Mesenchymal stem cell (in vitro differentiated cells and primary cell): ENCODE measurements at regions not wholly inside any gene's neighbourhood (a gene's known extent, or its start where the extent isn't known, plus 50 kb on each side); places are given as distances from the start of the nearest gene placed in this dataset.

ENCODE experiments used
- DNase-seq: peaks from one replicate; pipeline ENCODE4 v3.0.0-alpha.2; 2013
- H2AFZ ChIP-seq: one replicate; pipeline ENCODE4 v1.6.1; 2013; ENCODE audit warnings: low read depth, mild to moderate bottlenecking, control low read depth, inconsistent platforms, low read length, moderate library complexity
- H2AK5ac ChIP-seq: 2 replicates; pipeline ENCODE4 v1.6.1; 2013; ENCODE audit warnings: low read length, moderate library complexity, mild to moderate bottlenecking, inconsistent platforms; ENCODE audit not compliant: severe bottlenecking
- H2BK120ac ChIP-seq: one replicate; pipeline ENCODE4 v1.6.1; 2013; ENCODE audit warnings: low read depth, mild to moderate bottlenecking, inconsistent platforms, low read length, moderate library complexity
- H2BK12ac ChIP-seq, 2 experiments: one replicate each; pipeline ENCODE4 v1.6.1; 2013; ENCODE audit warnings: inconsistent platforms in 2 of 2, low read length in 2 of 2, mild to moderate bottlenecking in 2 of 2, moderate library complexity in 2 of 2, control low read depth in 1 of 2
- H2BK15ac ChIP-seq: one replicate; pipeline ENCODE4 v1.6.1; 2013; ENCODE audit warnings: mild to moderate bottlenecking, low read depth, inconsistent platforms; ENCODE audit not compliant: poor library complexity, severe bottlenecking
- H2BK5ac ChIP-seq: 2 replicates; pipeline ENCODE4 v1.6.1; 2013; ENCODE audit warnings: low read depth, mild to moderate bottlenecking, low read length, control low read depth, inconsistent platforms; ENCODE audit not compliant: poor library complexity, severe bottlenecking
- H3K14ac ChIP-seq, 2 experiments: one replicate each; pipeline ENCODE4 v1.6.1; 2013; ENCODE audit warnings: inconsistent platforms in 2 of 2, low read length in 2 of 2, control low read depth in 1 of 2, mild to moderate bottlenecking in 1 of 2, moderate library complexity in 1 of 2
- H3K18ac ChIP-seq, 2 experiments: one replicate each; pipeline ENCODE4 v1.6.1; 2013; ENCODE audit warnings: inconsistent platforms in 2 of 2, low read length in 2 of 2, control low read depth in 1 of 2, low read depth in 1 of 2, mild to moderate bottlenecking in 1 of 2
- H3K23ac ChIP-seq, 2 experiments: one replicate each; pipeline ENCODE4 v1.6.1; 2013; ENCODE audit warnings: inconsistent platforms in 2 of 2, low read length in 2 of 2, mild to moderate bottlenecking in 2 of 2, moderate library complexity in 2 of 2, control low read depth in 1 of 2
- H3K27ac ChIP-seq: 2 replicates; pipeline ENCODE4 v1.5.1; 2013; ENCODE audit warnings: mild to moderate bottlenecking, moderate library complexity, low read length, control low read depth, inconsistent platforms; ENCODE audit not compliant: poor library complexity, severe bottlenecking
- H3K27me3 ChIP-seq, 2 experiments: 2 replicates each; pipeline versions ENCODE4 v1.6.1 to v1.7.0; 2013; ENCODE audit warnings: low read length in 2 of 2, mild to moderate bottlenecking in 2 of 2, moderate library complexity in 2 of 2, control low read depth in 1 of 2, inconsistent platforms in 1 of 2; ENCODE audit not compliant: control insufficient read depth in 1 of 2, insufficient read depth in 1 of 2
- H3K36me3 ChIP-seq, 2 experiments: 2 replicates each; pipeline versions ENCODE4 v1.6.1 to v1.7.0; 2013; ENCODE audit warnings: low read length in 2 of 2, control low read depth in 1 of 2, inconsistent platforms in 1 of 2, low read depth in 1 of 2, mild to moderate bottlenecking in 1 of 2; ENCODE audit not compliant: insufficient read depth in 2 of 2, control insufficient read depth in 1 of 2
- H3K4ac ChIP-seq, 2 experiments: one replicate each; pipeline ENCODE4 v1.6.1; 2013; ENCODE audit warnings: inconsistent platforms in 2 of 2, low read length in 2 of 2, mild to moderate bottlenecking in 2 of 2, moderate library complexity in 2 of 2, control low read depth in 1 of 2, low read depth in 1 of 2
- H3K4me1 ChIP-seq: 2 replicates; pipeline ENCODE4 v1.6.1; 2013; ENCODE audit warnings: low read depth, low read length, control low read depth; ENCODE audit not compliant: control insufficient read depth, insufficient read depth
- H3K4me2 ChIP-seq: 2 replicates; pipeline ENCODE4 v1.6.1; 2013; ENCODE audit warnings: low read length, mild to moderate bottlenecking, inconsistent platforms; ENCODE audit not compliant: poor library complexity, severe bottlenecking
- H3K4me3 ChIP-seq, 2 experiments: 2 replicates each; pipeline versions ENCODE4 v1.5.1 to v1.7.0; 2013; ENCODE audit warnings: low read length in 2 of 2, mild to moderate bottlenecking in 2 of 2, control low read depth in 1 of 2, low read depth in 1 of 2; ENCODE audit not compliant: insufficient read depth in 1 of 2
- H3K79me1 ChIP-seq: replicated peaks from 2 replicates; pipeline ENCODE4 v1.6.1; 2013; ENCODE audit warnings: mild to moderate bottlenecking, control low read depth, low read length, inconsistent platforms; ENCODE audit not compliant: poor library complexity, severe bottlenecking
- H3K9ac ChIP-seq: 2 replicates; pipeline ENCODE4 v1.7.0; 2013; ENCODE audit warnings: mild to moderate bottlenecking, low read length, moderate library complexity
- H3K9me3 ChIP-seq: 2 replicates; pipeline ENCODE4 v1.7.0; 2013; ENCODE audit warnings: mild to moderate bottlenecking, low read length; ENCODE audit not compliant: control insufficient read depth
- H4K8ac ChIP-seq: one replicate; pipeline ENCODE4 v1.6.1; 2013; ENCODE audit warnings: inconsistent platforms, mild to moderate bottlenecking, low read length, moderate library complexity
- H4K91ac ChIP-seq: one replicate; pipeline ENCODE4 v1.6.1; 2013; ENCODE audit warnings: mild to moderate bottlenecking, low read length, inconsistent platforms
- WGBS: methylation state at CpG from one replicate; pipeline ENCODE4 v1.1.7; 2013; ENCODE audit warnings: mixed read lengths; 5-methylcytosine and 5-hydroxymethylcytosine counted together

DNA sequence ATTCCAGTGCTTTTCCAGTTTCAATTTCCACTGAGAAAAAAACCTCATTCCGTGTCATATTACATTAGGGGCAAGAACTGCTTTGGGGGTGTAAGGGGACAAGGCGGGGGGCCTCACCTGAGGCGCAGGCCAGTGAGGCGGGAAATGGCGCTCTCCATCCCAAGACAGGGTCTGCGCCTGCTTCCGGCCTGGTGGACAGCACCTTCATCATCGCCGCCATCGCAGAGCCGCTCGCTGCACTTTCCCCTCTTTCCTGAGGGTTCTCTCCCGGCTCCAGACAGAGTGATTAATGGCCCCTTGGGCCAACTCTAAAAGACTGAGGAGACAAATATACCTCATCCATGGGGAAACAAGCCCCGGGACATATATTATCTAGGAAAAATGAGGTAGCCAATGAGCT is 270.0 kb upstream of the SOX4 start:
- WGBS: 89% methylated on average over 13 of the region's 14 CpGs
- no peaks in the 10 kb centered on the region for H3K4me1 ChIP-seq

DNA sequence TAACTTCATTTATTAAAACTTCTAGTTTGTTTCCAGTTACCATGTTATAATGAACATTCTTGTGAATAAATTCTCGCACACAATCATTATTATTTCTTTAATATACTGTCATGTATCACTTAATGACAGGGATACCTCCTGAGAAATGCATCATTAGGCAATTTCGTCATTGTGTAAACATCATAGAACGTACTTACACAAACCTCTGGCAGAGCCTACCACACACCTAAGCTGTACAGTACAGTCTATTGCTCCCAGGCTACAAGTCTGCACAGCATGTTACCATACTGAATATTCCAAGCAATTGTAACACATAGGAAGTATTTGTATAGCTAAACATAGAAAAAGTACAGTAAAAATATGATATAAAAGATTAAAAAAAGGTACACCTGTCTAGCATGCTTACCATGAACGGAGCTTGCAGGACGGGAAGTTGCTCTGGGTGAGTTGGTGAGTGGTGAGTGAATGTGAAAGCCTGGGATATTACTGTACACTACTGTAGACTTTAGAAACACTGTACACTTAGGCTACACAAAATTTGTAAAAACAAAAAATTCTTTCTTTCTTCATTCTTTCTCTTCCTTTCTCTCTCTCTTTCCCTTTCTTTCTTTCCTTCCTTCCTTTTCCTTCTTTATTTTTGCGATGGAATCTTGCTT is 268.2 kb upstream of the SOX4 start:
- Histone ChIP-seq H3K4ac (no peak overlapping the region), H4K91ac (no peak overlapping the region), H3K4me1 (no peaks in the 10 kb centered on the region), H3K9me3 (no peaks in the 10 kb centered on the region), H3K79me1 (no peaks in the 10 kb centered on the region), H3K27me3 (no peaks in the 10 kb centered on the region), H3K4me3 (no peak overlapping the region), H2AK5ac (no peak overlapping the region), H3K23ac (no peak overlapping the region), H3K36me3 (no peaks in the 10 kb centered on the region), H3K14ac (no peak overlapping the region), H2BK5ac (no peak overlapping the region), H3K18ac (no peak overlapping the region), H2BK120ac (no peak overlapping the region), H2BK15ac (no peak overlapping the region), H3K4me2 (no peak overlapping the region), H2BK12ac (no peak overlapping the region), H3K9ac (no peak overlapping the region), H3K27ac (no peak overlapping the region), H4K8ac (no peak overlapping the region), H2AFZ (no peak overlapping the region)
- DNase-seq: no peak
- WGBS: 91% methylated on average over 4 of the region's 6 CpGs

More for the DNA sequence above, 270.0 kb upstream of the SOX4 start:
- Histone ChIP-seq H3K27ac (no peak overlapping the region), H2AFZ (no peak overlapping the region), H3K9me3 (no peaks in the 10 kb centered on the region), H4K8ac (no peak overlapping the region), H3K79me1 (no peaks in the 10 kb centered on the region), H3K18ac (no peak overlapping the region), H3K4ac (no peak overlapping the region), H3K36me3 (no peaks in the 10 kb centered on the region), H2AK5ac (no peak overlapping the region), H4K91ac (no peak overlapping the region), H2BK5ac (no peak overlapping the region), H3K4me2 (no peak overlapping the region), H2BK12ac (peak overlapping the region in 1 of 2 experiments; percentile 37), H3K9ac (no peak overlapping the region), H2BK120ac (no peak overlapping the region), H3K23ac (no peak overlapping the region), H3K4me3 (no peak overlapping the region), H3K14ac (peak overlapping the region in 1 of 2 experiments; percentile 68), H2BK15ac (no peak overlapping the region), H3K27me3 (no peaks in the 10 kb centered on the region)
- DNase-seq: no peak

- Histone ChIP-seq H3K14ac (no peak overlapping the region), H3K9me3 (no peaks in the 10 kb centered on the region), H2BK15ac (no peak overlapping the region), H3K4me3 (no peak overlapping the region), H3K18ac (no peak overlapping the region), H4K8ac (no peak overlapping the region), H2BK5ac (no peak overlapping the region), H3K36me3 (no peaks in the 10 kb centered on the region), H3K23ac (no peak overlapping the region), H3K9ac (no peak overlapping the region), H2BK12ac (no peak overlapping the region), H3K4me2 (no peak overlapping the region), H2AFZ (no peak overlapping the region), H4K91ac (no peak overlapping the region), H3K79me1 (no peaks in the 10 kb centered on the region), H2AK5ac (no peak overlapping the region), H3K4me1 (no peaks in the 10 kb centered on the region), H2BK120ac (no peak overlapping the region), H3K4ac (no peak overlapping the region), H3K27ac (no peak overlapping the region), H3K27me3 (no peaks in the 10 kb centered on the region)
- WGBS: 62% methylated on average over 6 of the region's 9 CpGs
- no peak for DNase-seq
Observed at GRCh38 chr6:21327326-21328112, 266.0 kb upstream of the SOX4 start.

GRCh38 chr6:21331235-21331634 is 262.3 kb upstream of the SOX4 start:
- no peak for DNase-seq
- no peak overlapping the region for H2BK12ac ChIP-seq
- H3K79me1 ChIP-seq: no peaks in the 10 kb centered on the region
- H3K36me3 ChIP-seq: no peaks in the 10 kb centered on the region
- H3K4ac ChIP-seq: no peak overlapping the region
- 81% methylated on average over 7 of the region's 7 CpGs for WGBS
- H3K27ac ChIP-seq: no peak overlapping the region
- no peak overlapping the region for H3K14ac ChIP-seq
- no peak overlapping the region for H4K91ac ChIP-seq
- no peak overlapping the region for H4K8ac ChIP-seq
- H2BK5ac ChIP-seq: no peak overlapping the region
- H3K4me3 ChIP-seq: no peak overlapping the region
- H3K27me3 ChIP-seq: no peaks in the 10 kb centered on the region
- no peak overlapping the region for H2AFZ ChIP-seq
- H2BK120ac ChIP-seq: no peak overlapping the region
- no peak overlapping the region for H2BK15ac ChIP-seq
- no peak overlapping the region for H3K9ac ChIP-seq
- H3K4me1 ChIP-seq: no peaks in the 10 kb centered on the region
- H3K4me2 ChIP-seq: no peak overlapping the region
- H3K23ac ChIP-seq: no peak overlapping the region
- no peaks in the 10 kb centered on the region for H3K9me3 ChIP-seq
- H2AK5ac ChIP-seq: no peak overlapping the region
- H3K18ac ChIP-seq: no peak overlapping the region
